Right hindlimb (tissue), 1 donor: ENCODE measurements at regions not wholly inside any gene's neighbourhood (a gene's known extent, or its start where the extent isn't known, plus 50 kb on each side); places are given as distances from the start of the nearest gene placed in this dataset.

ENCODE experiments used
- DNase-seq: peaks from one replicate; pipeline ENCODE4 v3.0.0-alpha.2; 2018

GRCh38 chr7:155907450-155908200 lies 95.4 kb upstream of the SHH start:
- DNase-seq = no peak

GRCh38 chr7:155901176-155901575 lies 88.9 kb upstream of the SHH start:
- no peak for DNase-seq

- DNase-seq = no peak
Observed at GRCh38 chr7:155899596-155899995, 87.3 kb upstream of the SHH start.

- DNase-seq = no peak
Observed at GRCh38 chr7:155897758-155898386, 85.6 kb upstream of the SHH start.

GRCh38 chr7:155896531-155897263 lies 84.4 kb upstream of the SHH start:
- no peak for DNase-seq

- DNase-seq = no peak
Observed at GRCh38 chr7:155893664-155894063, 81.4 kb upstream of the SHH start.

- no peak for DNase-seq
Observed at GRCh38 chr7:155893176-155893575, 80.9 kb upstream of the SHH start.

- peak; percentile 25 for DNase-seq
Observed at GRCh38 chr7:155889636-155890511, 77.6 kb upstream of the SHH start.

GRCh38 chr7:155887174-155887525 lies 74.9 kb upstream of the SHH start:
- DNase-seq = no peak

GRCh38 chr7:155886391-155887173 lies 74.3 kb upstream of the SHH start:
- DNase-seq = no peak

- peak; percentile 43 for DNase-seq
Observed at GRCh38 chr7:155885167-155886155, 73.2 kb upstream of the SHH start.

GRCh38 chr7:155884225-155885166 lies 72.2 kb upstream of the SHH start:
- DNase-seq = no peak

GRCh38 chr7:155883491-155884224 lies 71.4 kb upstream of the SHH start:
- no peak for DNase-seq

- no peak for DNase-seq
Observed at GRCh38 chr7:155882596-155882995, 70.3 kb upstream of the SHH start.

- DNase-seq = no peak
Observed at GRCh38 chr7:155881471-155882350, 69.4 kb upstream of the SHH start.

GRCh38 chr7:155880721-155881120 lies 68.5 kb upstream of the SHH start:
- DNase-seq = no peak

GRCh38 chr7:155879592-155879991 lies 67.3 kb upstream of the SHH start:
- no peak for DNase-seq

- DNase-seq = no peak
Observed at GRCh38 chr7:155878674-155879073, 66.4 kb upstream of the SHH start.
